Activated T-helper 1 cell treated with Interleukin-2 at 50 U/mL for 16 hours (primary cell): ENCODE measurements at regions not wholly inside any gene's neighbourhood (a gene's known extent, or its start where the extent isn't known, plus 50 kb on each side); places are given as distances from the start of the nearest gene placed in this dataset.
"Not testable (repeated sequence)": the region's sequence is repeated elsewhere in the genome, so short reads cannot be mapped to it uniquely, and the experiment has no call there.

Experiments
- DNase-seq: peaks from one replicate; pipeline ENCODE4 v3.0.0-alpha.2; 2020; ENCODE audit warnings: low read depth

- no peak for DNase-seq
Measured at GRCh38 chr4:83213640-83214039, 71.0 kb downstream of the COQ2 start.

GRCh38 chr4:83212041-83212851 is 72.4 kb downstream of the COQ2 start:
- DNase-seq, result peak; percentile 33

GRCh38 chr4:83209419-83209818 is 75.2 kb downstream of the COQ2 start:
- DNase-seq, result no peak

- no peak for DNase-seq
Measured at GRCh38 chr4:83208371-83209365, 75.9 kb downstream of the COQ2 start.

- DNase-seq, result no peak
Measured at GRCh38 chr4:83207497-83208101, 77.0 kb downstream of the COQ2 start.

GRCh38 chr4:83205760-83206159 is 78.8 kb downstream of the COQ2 start:
- DNase-seq, result no peak

GRCh38 chr4:83204731-83205130 is 79.9 kb downstream of the COQ2 start:
- no peak for DNase-seq

GRCh38 chr4:83201761-83202160 is 82.8 kb downstream of the COQ2 start:
- DNase-seq, result no peak

- no peak for DNase-seq
Measured at GRCh38 chr4:83197555-83198235, 83.2 kb upstream of the PLAC8 start.

GRCh38 chr4:83196921-83197320 is 82.4 kb upstream of the PLAC8 start:
- no peak for DNase-seq

- DNase-seq, result no peak
Measured at GRCh38 chr4:83195269-83195668, 80.7 kb upstream of the PLAC8 start.

GRCh38 chr4:83194588-83194987 is 80.1 kb upstream of the PLAC8 start:
- DNase-seq, result not testable (repeated sequence)

GRCh38 chr4:83192634-83193033 is 78.1 kb upstream of the PLAC8 start:
- no peak for DNase-seq

- DNase-seq, result no peak
Measured at GRCh38 chr4:83191026-83191425, 76.5 kb upstream of the PLAC8 start.

- no peak for DNase-seq
Measured at GRCh38 chr4:83189631-83190136, 75.2 kb upstream of the PLAC8 start.

GRCh38 chr4:83180431-83180968 is 66.0 kb upstream of the PLAC8 start:
- no peak for DNase-seq

- DNase-seq, result no peak
Measured at GRCh38 chr4:83179205-83179604, 64.7 kb upstream of the PLAC8 start.

- no peak for DNase-seq
Measured at GRCh38 chr4:83178029-83178428, 63.5 kb upstream of the PLAC8 start.

- no peak for DNase-seq
Measured at GRCh38 chr4:83177182-83177581, 62.7 kb upstream of the PLAC8 start.

GRCh38 chr4:83174844-83175414 is 60.4 kb upstream of the PLAC8 start:
- DNase-seq, result no peak

GRCh38 chr4:83172371-83172770 is 57.8 kb upstream of the PLAC8 start:
- no peak for DNase-seq
